ENCODE measurements at regions not wholly inside any gene's neighbourhood (a gene's known extent, or its start where the extent isn't known, plus 50 kb on each side); places are given as distances from the start of the nearest gene placed in this dataset.

GRCh38 chr16:62383941-62384340 lies 347.7 kb upstream of the CDH8 start:
- no peak for TF ChIP-seq ZBTB7A (IDR thresholded peaks at IDR 0.05; ENCODE audit: low read depth)
- TF ChIP-seq EP300 (IDR thresholded peaks at IDR 0.05; ENCODE audit: borderline replicate concordance) = no peak
- no peak for TF ChIP-seq RAD21 (IDR thresholded peaks at IDR 0.05; ENCODE audit: low read depth)
- TF ChIP-seq TEAD4 (IDR thresholded peaks at IDR 0.05) = no peak
- TF ChIP-seq NFIC (IDR thresholded peaks at IDR 0.05) = no peak
- TF ChIP-seq MAX (IDR thresholded peaks at IDR 0.05) = no peak
- no peak for TF ChIP-seq TAF1 (IDR thresholded peaks at IDR 0.05; ENCODE audit: low read depth)
- TF ChIP-seq YY1 (IDR thresholded peaks at IDR 0.05; ENCODE audit: low read depth) = no peak
- no peak for TF ChIP-seq EGR1 (IDR thresholded peaks at IDR 0.05)

GRCh38 chr16:62370445-62370844 lies 334.2 kb upstream of the CDH8 start:
- TF ChIP-seq FOXM1 (IDR thresholded peaks at IDR 0.05; ENCODE audit: borderline replicate concordance, low read depth) (no peak), MAX (IDR thresholded peaks at IDR 0.05) (no peak), EGR1 (IDR thresholded peaks at IDR 0.05) (no peak), TCF12 (IDR thresholded peaks at IDR 0.05; ENCODE audit: low read depth) (no peak), REST (IDR thresholded peaks at IDR 0.05; ENCODE audit: low read depth) (no peak), TAF1 (IDR thresholded peaks at IDR 0.05; ENCODE audit: low read depth) (no peak), USF1 (IDR thresholded peaks at IDR 0.05) (no peak), CEBPB (IDR thresholded peaks at IDR 0.05) (no peak), NFIC (IDR thresholded peaks at IDR 0.05) (no peak), ZBTB7A (IDR thresholded peaks at IDR 0.05; ENCODE audit: low read depth) (no peak), CREB1 (IDR thresholded peaks at IDR 0.05; ENCODE audit: low read depth) (no peak), TEAD4 (IDR thresholded peaks at IDR 0.05) (no peak), YY1 (IDR thresholded peaks at IDR 0.05; ENCODE audit: low read depth) (no peak), EP300 (IDR thresholded peaks at IDR 0.05; ENCODE audit: borderline replicate concordance) (no peak), RAD21 (IDR thresholded peaks at IDR 0.05; ENCODE audit: low read depth) (no peak)

- TF ChIP-seq MAX (IDR thresholded peaks at IDR 0.05) = no peak
- no peak for TF ChIP-seq NFIC (IDR thresholded peaks at IDR 0.05)
- TF ChIP-seq TAF1 (IDR thresholded peaks at IDR 0.05; ENCODE audit: low read depth) = no peak
- TF ChIP-seq EGR1 (IDR thresholded peaks at IDR 0.05) = no peak
- no peak for TF ChIP-seq REST (IDR thresholded peaks at IDR 0.05; ENCODE audit: low read depth)
- TF ChIP-seq TEAD4 (IDR thresholded peaks at IDR 0.05) = no peak
- no peak for TF ChIP-seq EP300 (IDR thresholded peaks at IDR 0.05; ENCODE audit: borderline replicate concordance)
- no peak for TF ChIP-seq USF1 (IDR thresholded peaks at IDR 0.05)
These were observed 327.3 kb upstream of the CDH8 start for GRCh38 chr16:62363501-62363900.

- no peak for TF ChIP-seq YY1 (IDR thresholded peaks at IDR 0.05; ENCODE audit: low read depth)
- TF ChIP-seq USF1 (IDR thresholded peaks at IDR 0.05) = no peak
- TF ChIP-seq TAF1 (IDR thresholded peaks at IDR 0.05; ENCODE audit: low read depth) = no peak
- TF ChIP-seq EGR1 (IDR thresholded peaks at IDR 0.05) = no peak
- no peak for TF ChIP-seq TCF12 (IDR thresholded peaks at IDR 0.05; ENCODE audit: low read depth)
- no peak for TF ChIP-seq RAD21 (IDR thresholded peaks at IDR 0.05; ENCODE audit: low read depth)
- TF ChIP-seq MAX (IDR thresholded peaks at IDR 0.05) = no peak
These were observed 317.1 kb upstream of the CDH8 start for GRCh38 chr16:62353355-62353754.

GRCh38 chr16:62342216-62342615 lies 306.0 kb upstream of the CDH8 start:
- no peak for TF ChIP-seq TCF12 (IDR thresholded peaks at IDR 0.05; ENCODE audit: low read depth)
- TF ChIP-seq ZBTB7A (IDR thresholded peaks at IDR 0.05; ENCODE audit: low read depth) = no peak
- TF ChIP-seq TEAD4 (IDR thresholded peaks at IDR 0.05) = no peak
- no peak for TF ChIP-seq EP300 (IDR thresholded peaks at IDR 0.05; ENCODE audit: borderline replicate concordance)
- no peak for TF ChIP-seq CEBPB (IDR thresholded peaks at IDR 0.05)
- no peak for TF ChIP-seq FOXM1 (IDR thresholded peaks at IDR 0.05; ENCODE audit: borderline replicate concordance, low read depth)
- no peak for TF ChIP-seq NFIC (IDR thresholded peaks at IDR 0.05)
- TF ChIP-seq REST (IDR thresholded peaks at IDR 0.05; ENCODE audit: low read depth) = no peak
- no peak for TF ChIP-seq CREB1 (IDR thresholded peaks at IDR 0.05; ENCODE audit: low read depth)
- no peak for TF ChIP-seq TAF1 (IDR thresholded peaks at IDR 0.05; ENCODE audit: low read depth)
